Kidney glomerular epithelial cell (primary cell): ENCODE measurements at regions not wholly inside any gene's neighbourhood (a gene's known extent, or its start where the extent isn't known, plus 50 kb on each side); places are given as distances from the start of the nearest gene placed in this dataset.
"Not testable (repeated sequence)": the region's sequence is repeated elsewhere in the genome, so short reads cannot be mapped to it uniquely, and the experiment has no call there.

Source experiments
- DNase-seq: peaks from one replicate; lab custom pipeline; 2025; lab: John Stamatoyannopoulos, UW

DNA sequence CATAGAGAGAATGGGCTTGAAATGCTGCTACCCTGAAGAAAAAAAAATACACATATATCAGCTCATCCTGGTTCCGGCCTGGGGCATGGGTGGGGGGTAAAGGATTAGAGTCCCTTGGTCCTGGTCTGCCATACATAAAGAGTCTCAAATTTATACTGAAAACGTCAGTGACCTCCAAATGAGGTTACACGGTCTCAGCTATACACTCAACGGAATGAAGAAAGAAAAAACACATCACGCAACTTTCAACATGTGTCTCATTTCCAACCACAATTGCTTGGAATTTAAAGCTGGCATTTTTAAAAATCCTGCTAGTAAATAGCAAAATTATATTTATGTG lies 612.8 kb downstream of the MCTP2 start:
- DNase-seq: no peak

DNA sequence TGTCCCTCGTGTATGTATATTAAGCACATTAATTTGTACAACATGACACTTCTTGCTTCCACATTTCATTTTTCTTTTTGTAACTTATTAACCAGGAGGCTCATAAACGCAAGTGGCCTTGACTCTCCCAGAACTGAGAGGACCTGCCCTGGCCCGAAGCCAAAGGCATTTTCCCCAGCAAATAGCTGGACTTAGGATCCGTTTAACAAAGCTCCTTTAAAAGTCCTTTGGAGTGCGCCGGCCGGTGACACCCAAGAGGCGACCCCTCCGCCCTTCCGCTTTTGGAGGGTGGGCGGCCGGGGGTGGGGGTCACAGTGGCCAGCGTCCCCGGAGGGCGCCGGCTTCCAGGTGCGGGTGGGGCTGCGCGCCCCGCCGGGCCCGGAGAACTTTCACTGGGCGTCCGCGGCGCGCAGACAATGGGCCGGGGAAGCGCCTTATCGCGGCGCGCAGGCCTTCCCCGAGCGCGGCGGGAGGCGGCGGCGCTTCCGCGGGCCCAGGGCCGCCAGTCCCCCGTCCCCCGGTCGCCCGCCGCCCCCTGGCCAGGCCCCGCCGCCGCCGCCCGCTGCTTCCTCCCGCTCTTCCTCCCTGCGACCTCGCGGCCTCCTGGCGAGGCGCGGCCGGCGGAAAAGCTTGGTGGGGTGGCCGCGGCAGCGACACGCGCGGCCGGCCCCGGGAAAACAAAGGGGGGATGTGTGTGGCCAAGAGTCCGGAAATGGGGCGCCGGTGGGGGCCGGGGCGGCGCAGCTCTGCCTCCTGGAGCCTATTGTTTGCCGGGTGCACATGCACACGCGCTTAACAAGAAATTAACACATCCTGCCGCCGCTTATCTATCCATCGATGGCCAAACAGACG lies 613.4 kb downstream of the MCTP2 start:
- peak; percentile 35 for DNase-seq

DNA sequence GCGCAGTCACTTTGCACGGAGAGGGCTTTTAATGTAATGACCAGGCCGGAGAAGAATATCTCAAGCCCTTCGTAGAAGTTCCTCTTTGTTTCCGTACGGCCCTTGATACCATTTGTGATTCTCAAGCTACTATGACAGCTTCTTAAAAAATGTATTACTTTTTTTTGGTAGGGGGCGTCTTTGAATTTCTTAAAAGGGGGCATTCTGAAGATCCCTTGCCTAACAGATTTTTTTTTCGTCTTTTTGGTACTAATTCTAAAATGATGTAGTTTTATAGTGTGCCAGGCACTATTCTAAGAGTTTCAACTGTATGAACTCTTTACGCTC lies 614.0 kb downstream of the MCTP2 start:
- no peak for DNase-seq

DNA sequence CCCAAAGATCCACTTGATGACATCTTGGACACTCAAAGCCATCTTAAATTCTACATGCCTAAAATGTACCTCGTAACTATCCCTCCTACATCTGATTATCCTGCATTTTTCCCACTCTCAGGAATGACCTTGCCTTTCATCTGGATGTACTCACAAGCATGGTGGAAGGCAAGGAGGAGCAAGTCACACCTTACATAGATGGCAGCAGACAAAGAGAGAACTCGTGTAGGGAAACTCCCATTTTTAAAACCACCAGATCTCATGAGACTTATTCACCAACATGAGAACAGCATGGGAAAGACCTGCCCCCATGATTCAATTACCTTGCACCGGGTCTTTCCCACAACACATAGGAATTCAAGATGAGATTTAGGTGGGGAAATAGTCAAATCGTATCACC lies 616.0 kb downstream of the MCTP2 start:
- no peak for DNase-seq

DNA sequence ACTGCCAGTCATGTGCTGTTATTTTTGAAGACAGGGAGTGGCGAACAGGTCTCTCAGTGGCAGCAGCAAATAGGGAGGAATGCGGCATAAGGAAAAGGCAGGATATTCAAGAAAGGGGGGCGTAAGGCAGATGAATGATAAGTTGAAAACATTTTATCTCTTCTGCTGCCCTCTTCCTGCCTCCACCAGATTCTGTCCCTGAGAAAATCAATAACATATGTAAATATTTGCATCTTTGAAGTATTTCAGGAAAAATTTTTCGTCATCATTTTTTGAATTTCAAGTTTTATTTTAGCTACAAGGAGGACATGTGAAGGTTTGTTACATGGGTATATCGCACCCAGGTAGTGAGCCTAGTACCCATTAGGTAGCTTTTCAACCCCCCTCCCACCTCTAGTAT lies 616.7 kb downstream of the MCTP2 start:
- DNase-seq: no peak

DNA sequence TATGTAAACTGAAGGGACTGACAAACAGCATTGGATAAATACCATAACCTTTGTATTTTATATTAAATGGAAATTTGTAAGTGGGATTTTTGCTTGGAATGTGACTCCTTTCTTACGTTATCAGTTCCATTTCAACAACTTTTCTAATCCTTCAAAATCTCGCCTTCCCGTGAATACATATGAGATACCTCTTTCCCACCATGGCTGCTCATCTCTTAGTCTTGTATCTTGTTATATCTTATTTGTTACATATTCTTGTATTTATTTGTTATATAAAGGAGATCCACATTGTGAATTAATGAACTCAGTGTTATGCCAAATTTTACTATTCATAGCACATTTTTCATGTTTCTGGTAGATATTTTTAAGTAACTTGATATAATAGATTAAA lies 623.7 kb downstream of the MCTP2 start:
- DNase-seq: no peak

DNA sequence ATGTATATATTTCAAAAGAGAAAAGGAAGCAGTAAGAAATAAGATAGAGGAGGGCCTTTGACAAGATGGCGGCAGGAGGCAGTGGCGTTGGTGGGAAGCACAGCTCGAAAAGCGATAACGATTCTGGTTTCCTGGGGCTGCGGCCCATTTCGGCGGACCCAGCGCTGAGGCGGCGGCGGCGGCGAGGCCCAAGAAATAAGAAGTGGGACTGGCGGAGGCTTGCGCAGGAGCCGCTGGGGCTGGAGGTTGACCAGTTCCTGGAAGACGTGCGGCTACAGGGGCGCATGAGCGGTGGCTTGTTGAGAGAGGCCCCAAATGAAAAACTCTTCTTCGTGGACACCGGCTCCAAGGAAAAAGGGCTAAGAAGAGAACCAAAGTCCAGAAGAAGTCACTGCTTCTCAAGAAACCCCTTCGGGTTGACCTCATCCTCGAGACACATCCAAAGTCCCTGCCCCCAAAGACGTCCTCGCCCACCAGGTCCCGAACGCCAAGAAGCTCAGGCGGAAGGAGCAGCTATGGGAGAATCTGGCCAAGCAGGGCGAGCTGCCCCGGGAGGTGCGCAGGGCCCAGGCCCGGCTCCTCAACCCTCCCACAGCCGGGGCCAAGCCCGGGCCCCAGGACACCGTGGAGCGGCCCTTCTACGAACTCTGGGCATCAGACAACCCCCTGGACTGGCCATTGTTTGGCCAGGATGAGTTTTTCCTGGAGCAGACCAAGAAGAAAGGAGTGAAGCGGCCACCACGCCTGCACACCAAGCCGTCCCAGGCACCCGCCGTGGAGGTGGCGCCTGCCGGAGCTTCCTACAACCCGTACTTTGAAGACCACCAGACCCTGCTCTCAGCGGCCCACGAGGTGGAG lies 624.3 kb downstream of the MCTP2 start:
- DNase-seq: no peak

DNA sequence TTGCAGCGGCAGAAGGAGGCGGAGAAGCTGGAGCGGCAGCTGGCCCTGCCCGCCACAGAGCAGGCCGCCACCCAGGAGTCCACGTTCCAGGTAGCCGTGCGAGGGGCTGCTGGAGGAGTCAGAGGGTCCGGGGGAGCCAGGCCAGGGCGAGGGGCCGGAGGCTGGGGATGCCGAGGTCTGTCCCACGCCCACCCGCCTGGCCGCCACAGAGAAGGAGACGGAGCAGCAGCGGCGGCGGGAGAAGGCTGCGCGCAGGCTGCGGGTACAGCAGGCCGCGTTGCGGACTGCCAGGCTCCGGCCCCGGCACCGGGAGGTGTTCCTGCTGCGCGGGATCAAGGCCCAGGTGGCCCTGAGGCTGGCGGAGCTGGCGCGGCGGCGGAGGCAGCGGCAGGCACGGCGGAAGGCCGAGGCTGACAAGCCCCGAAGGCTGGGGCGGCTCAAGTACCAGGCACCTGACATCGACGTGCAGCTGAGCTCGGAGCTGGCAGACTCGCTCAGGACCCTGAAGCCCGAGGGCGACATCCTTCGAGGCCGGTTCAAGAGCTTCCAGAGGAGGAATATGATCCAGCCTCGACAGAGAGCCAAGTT lies 625.0 kb downstream of the MCTP2 start:
- DNase-seq: no peak

DNA sequence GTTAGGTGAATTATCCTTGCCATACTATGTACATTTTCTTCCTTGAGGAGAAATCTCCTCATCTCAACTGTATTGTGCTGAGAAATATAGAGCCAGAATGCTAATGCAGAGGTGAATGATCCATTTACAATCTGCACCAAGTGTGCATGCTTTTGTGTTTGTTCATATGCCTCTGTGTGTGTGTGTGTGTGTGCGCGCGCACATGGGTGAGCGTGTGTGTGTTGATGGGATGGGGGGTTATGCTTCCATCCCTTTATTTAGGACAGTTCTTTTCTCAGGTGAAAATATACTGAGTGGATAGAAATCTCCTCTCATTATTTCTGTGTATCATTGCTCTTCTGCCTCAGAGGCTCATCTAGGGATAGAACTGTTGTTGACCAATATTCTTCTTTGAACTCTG lies 626.1 kb downstream of the MCTP2 start:
- DNase-seq: no peak

DNA sequence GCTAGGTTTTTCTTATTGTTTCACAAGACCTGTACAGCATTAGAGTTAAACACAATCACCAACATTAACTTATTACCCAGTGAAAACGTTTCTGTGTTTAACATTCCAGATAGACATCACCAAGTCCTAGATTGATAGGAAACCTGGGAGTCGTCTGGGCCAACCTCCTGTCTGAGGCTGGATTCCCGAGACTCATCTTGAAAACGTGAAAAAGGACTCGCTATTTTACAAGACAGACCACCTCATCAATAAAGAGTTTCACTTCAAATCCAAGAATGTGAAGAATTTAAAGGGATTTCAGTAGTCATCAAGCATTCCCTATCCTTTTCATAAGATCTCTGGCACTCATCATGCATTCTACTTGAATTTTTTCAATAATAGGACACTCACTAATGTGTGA lies 626.6 kb downstream of the MCTP2 start:
- no peak for DNase-seq

DNA sequence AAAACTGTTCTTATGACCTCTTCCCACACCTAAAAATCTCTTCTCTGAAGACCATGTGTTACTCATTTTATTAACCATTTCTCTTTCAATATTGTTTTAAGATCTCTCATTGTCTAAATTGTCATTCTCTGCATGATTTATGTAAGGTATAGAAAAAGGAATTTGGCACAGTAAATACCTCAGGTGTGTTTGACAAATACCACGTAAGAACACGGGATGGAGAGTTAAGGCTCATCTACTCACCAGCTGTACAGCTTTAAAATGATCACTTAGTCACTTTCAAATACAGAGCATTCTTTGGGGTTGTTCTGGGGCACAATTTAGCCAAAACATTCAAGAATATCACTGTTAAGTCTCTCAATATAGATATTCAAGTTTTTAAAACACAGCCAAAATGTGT lies 627.1 kb downstream of the MCTP2 start:
- no peak for DNase-seq

DNA sequence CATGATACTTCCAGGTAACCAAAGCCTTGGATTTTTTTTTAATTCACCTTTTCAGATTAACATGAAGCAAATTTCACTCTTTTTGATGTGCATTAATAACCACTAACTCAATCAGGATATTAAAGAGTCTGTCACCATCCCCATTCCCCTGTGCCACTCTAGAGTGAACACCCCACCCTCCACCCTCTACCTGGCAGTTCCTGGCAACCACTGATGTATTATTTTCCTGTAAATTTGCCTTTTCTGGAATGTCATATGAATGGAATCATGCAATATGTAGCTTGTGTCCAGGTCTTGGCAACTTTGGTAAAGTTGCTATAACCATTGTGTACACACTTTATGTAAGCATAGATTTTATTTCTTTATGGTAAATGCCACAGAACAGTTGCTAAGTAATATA lies 627.6 kb downstream of the MCTP2 start:
- no peak for DNase-seq

DNA sequence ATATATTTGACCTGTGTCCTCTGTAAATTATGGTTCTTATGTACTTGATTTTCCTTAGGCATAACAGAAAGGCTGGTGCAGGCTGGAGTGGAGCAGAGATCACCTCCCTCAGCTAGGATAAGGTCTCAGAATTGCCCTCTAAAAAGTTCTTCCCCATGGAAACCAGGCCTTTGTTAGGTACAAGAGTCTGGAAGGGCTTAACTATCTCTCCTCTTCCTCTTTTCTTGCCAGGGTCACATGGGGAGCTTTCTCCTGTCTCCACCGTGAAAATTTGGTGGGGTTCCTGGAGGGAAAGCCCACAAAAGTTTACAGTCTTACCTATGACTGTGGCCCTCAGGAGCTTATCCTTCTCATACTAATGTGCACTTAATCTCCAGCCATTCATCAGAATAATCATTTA lies 633.2 kb downstream of the MCTP2 start:
- DNase-seq: no peak

DNA sequence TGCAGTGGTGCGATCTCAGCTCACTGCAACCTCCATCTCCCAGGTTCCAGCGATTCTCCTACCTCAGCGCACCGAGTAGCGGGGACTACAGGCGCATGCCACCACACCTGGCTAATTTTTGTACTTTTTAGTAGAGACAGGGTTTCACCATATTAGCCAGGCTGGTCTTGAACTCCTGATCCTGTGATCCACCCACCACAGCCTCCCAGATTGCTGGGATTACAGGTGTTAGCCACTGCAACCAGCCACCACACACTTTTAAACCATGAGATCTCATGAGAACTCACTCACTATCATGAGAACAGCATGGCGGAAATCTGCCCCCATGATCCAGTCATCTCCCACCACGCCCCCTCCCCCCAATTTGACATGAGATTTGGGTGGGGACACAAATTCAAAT lies 636.9 kb downstream of the MCTP2 start:
- not testable (repeated sequence) for DNase-seq

DNA sequence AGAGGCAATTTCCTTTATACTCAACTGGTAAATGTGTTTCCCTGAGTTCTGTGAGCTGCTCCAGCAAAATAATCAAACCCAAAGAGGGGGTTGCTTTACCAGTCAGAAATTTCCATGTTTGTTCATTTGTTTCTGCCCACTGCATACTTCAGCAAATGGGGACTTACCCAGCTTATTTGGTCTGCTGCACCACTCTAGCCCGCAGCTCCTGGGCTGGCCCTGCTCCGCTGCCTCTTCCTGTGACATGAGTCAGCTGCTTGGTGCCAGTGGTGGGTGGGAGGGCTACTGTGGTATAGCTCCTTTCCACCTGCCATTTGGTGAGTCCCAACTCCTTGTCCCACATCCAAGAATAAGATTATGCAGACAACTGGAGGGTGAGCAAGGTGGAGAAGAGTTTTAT lies 644.2 kb downstream of the MCTP2 start:
- no peak for DNase-seq

DNA sequence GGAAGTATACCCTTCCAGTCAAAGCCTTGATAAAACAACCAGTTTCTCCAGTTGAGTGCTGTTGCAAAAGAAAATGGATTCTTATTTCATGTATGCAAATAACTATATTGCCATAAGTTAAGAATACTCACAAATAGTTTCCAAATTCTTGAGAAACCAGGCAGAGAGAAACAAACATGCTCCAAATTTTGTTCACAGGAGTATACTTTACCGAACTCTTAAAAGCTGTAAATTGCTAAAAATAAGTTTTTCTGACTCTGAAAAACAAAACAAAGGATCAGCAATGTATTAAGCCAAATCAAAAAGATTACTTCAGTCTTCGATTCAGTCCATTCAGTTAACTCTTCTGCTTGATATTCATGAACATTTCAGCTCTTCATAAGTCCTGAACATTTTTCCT lies 646.5 kb downstream of the MCTP2 start:
- no peak for DNase-seq

DNA sequence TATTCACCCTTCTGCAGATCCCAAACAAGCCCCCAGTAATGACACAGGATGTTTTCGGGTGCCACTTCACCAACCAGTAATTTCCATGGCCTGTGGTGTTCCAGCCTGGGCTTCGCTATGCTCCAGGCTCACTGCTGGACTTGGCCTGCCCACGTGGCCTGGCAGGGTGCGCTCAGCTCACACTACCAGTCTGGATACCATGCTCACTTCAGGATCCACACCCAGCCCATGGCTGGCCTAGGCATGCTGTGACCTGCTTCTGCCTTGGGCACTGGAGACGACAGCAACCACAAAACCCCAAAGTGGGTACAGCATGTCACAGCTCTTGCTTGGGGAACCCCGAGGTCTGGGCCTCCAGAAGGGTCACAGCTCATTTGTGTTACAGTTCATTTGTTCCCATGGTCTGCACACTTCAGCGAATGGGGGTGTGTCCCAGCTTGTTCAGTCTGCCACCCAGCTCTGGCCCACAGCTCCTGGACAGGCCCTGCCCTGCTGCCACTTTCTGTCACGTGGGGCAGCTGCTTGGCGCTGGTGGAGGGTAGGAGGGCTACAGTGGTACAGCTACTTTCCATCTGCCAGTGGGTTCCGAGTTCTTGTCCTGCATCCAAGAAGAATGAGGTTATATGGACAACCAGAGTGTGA lies 650.8 kb downstream of the MCTP2 start:
- DNase-seq: no peak

DNA sequence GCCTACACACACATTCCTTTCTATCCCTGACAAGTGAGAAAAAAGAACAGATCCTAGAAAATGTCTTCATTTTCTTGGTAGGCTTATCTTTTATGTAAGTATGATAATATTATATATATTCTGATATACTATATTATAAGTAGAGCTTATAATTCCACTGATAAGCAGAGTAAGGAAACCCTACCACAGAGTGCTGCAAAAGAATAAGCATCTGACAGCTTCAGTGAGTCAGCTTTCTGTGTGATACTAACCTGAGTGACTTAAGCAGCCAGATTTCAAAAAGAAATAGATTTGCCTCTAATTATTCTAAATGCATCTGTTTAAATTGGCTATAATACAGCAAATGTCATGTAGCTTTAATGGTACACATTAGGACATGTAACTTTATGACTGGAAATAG lies 656.0 kb downstream of the MCTP2 start:
- no peak for DNase-seq

DNA sequence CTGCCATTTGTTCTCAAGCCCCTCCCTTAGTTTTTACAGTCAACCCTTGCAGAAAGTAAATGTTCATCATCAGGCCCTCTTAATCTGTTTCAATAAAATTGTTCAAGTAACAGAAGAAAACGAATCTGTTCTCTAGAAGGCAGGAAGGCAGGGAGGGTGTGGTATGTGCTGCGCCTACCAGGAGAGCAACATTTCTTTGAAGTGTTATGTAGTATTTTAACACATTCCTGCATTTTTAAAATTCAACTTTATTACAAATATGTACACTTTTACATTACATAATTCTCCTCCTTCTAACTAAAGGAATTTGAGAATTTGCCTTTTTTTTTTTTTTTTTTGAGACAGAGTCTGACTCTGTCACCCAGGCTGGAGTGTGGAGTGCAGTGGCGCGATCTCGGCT lies 657.8 kb downstream of the MCTP2 start:
- no peak for DNase-seq

DNA sequence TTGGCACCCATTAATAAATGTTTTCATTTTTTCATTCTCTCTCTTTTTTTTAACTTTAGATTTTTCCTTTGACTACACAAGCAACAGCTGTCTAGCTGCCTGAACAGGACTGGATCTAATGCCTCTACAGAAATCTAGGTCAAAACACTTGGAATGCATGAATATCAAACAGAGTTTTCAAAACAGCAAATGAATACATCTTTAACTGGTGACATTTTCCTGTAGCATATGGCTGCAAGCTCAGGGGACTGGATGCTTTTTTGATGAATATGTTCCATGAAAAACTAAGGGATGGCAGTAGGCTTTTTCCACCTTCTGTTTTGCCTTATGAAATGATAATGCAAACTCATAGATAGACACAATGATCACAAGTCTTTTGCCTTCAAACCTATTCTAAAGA lies 661.7 kb downstream of the MCTP2 start:
- DNase-seq: no peak

DNA sequence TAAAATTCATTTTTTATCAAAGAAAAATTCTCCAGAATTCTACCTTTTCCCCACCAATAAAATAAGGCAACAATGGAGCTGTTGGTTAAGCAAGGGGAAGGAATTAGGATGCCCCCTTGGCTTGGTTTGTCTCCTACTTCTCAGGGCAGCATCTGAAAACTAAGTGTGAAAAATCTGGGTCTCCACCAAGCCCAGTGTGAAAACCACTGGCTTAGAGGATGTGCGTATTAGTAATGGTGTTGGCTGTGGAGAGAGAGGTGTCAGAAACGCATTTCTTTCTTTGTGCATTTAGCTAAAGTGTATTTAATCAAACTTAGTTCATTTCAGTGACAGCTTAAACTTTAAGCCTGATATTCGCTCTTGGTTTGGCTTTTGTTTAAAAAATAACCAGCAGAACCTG lies 662.7 kb downstream of the MCTP2 start:
- DNase-seq: no peak

DNA sequence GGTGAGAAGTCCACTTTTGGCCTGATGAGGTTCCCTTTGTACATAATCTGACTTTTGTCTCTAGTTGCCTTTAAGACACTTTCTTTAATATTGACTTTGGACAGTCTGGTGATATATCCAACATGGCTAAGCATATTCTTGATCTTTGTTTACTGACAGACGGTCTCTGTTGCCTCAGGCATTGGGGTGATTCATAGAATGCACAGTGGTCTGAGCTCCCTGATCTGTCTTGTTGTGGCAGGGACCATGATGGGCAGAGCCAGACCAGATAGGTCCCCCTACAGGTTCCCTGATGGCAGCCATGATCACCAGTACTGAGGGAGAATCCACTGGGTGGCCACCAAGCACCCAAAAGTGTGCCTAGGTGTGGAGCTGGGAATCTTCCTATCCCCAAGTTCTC lies 678.1 kb downstream of the MCTP2 start:
- DNase-seq: no peak

DNA sequence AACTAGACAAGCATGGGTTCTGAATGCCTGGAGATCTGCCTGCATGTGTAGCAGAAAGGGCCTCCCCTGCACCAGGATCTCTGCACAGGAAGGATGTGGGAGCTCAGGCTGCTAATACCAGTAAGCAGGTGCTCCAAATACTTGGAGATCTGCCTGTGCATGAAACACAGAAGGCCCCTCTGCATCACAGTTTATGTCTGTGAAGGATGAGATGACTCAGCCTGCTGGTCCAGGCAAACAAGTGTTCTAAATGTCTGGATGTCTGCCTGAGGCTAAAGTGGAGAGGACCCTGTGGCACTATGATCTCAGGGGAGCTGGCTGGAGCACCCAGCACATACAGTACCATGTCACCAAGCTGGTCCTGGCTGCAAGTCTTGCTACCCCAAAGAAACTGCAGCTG lies 678.8 kb downstream of the MCTP2 start:
- no peak for DNase-seq
